H1 (cell line): ENCODE measurements at regions not wholly inside any gene's neighbourhood (a gene's known extent, or its start where the extent isn't known, plus 50 kb on each side); places are given as distances from the start of the nearest gene placed in this dataset.

Experiments used
- CTCF ChIA-PET: fragments of 300-600 bp; sonication (Branson Sonifier 250); formaldehyde crosslinking; loops from one replicate; lab custom pipeline; 2021; ENCODE audit not compliant: partially characterized antibody; lab: Charles Lee
- POLR2A ChIA-PET: fragments of 300-600 bp; sonication (Branson Sonifier 250); formaldehyde crosslinking; loops from one replicate; lab custom pipeline; 2021; ENCODE audit warnings: inconsistent platforms; ENCODE audit not compliant: partially characterized antibody; lab: Charles Lee
- DNase-seq, 2 experiments: peaks; one replicate each; pipeline versions ENCODE4 v3.0.0 to v3.0.0-alpha.2; 2010 to 2022; ENCODE audit warnings: low spot score in 2 of 2, low read depth in 1 of 2, mixed read lengths in 1 of 2
- FAIRE-seq: peaks from 2 replicates; lab custom pipeline; 2011; peaks lifted over from hg19 to GRCh38; lab: Jason Lieb, UNC
- H2AFZ ChIP-seq: 2 replicates; pipeline ENCODE4 v1.8.1; 2012; ENCODE audit warnings: low read length, inconsistent platforms
- H2AK5ac ChIP-seq: 2 replicates; pipeline ENCODE4 v1.6.1; 2013; ENCODE audit warnings: low read depth, low read length
- H2BK120ac ChIP-seq: replicated peaks from 2 replicates; pipeline ENCODE3; 2013; ENCODE audit warnings: low read depth, low read length, inconsistent platforms
- H2BK12ac ChIP-seq: 2 replicates; pipeline ENCODE4 v1.6.1; 2013; ENCODE audit warnings: low read depth, low read length
- H2BK15ac ChIP-seq: 2 replicates; pipeline ENCODE4 v1.6.1; 2013; ENCODE audit warnings: low read length
- H2BK20ac ChIP-seq: 2 replicates; pipeline ENCODE4 v1.6.1; 2013; ENCODE audit warnings: low read length
- H2BK5ac ChIP-seq: 2 replicates; pipeline ENCODE4 v1.6.1; 2013; ENCODE audit warnings: low read depth, low read length
- H3K14ac ChIP-seq: 2 replicates; pipeline ENCODE4 v1.6.1; 2013; ENCODE audit warnings: inconsistent platforms; ENCODE audit not compliant: insufficient read length
- H3K18ac ChIP-seq: 2 replicates; pipeline ENCODE4 v1.6.1; 2013; ENCODE audit warnings: low read length; ENCODE audit errors: extremely low read depth
- H3K23ac ChIP-seq: 2 replicates; pipeline ENCODE4 v1.6.1; 2013; ENCODE audit warnings: inconsistent platforms; ENCODE audit not compliant: insufficient read length
- H3K23me2 ChIP-seq: 2 replicates; pipeline ENCODE4 v1.6.1; 2013; ENCODE audit warnings: low read depth, low read length
- H3K27ac ChIP-seq: 2 replicates; pipeline ENCODE4 v1.6.1; 2011; ENCODE audit warnings: low read depth, low read length, inconsistent platforms
- H3K27me3 ChIP-seq, 4 experiments: replicated peaks in 1 of 4; 1 replicate in 1 of 4; 2 replicates in 3 of 4; pipeline versions ENCODE4 v1.6.1 to v1.8.1; 2011 to 2013; ENCODE audit warnings: low read length in 3 of 4, mild to moderate bottlenecking in 3 of 4, inconsistent platforms in 2 of 4, mixed read lengths in 2 of 4, moderate library complexity in 1 of 4; ENCODE audit not compliant: control insufficient read depth in 3 of 4, insufficient read depth in 3 of 4; ENCODE audit errors: extremely low read depth in 1 of 4
- H3K36me3 ChIP-seq, 4 experiments: 2 replicates each; pipeline versions ENCODE4 v1.6.1 to v1.8.1; 2011 to 2013; ENCODE audit warnings: mild to moderate bottlenecking in 4 of 4, low read length in 3 of 4, moderate library complexity in 2 of 4, control low read depth in 1 of 4, inconsistent platforms in 1 of 4; ENCODE audit not compliant: insufficient read depth in 4 of 4, control insufficient read depth in 2 of 4
- H3K4ac ChIP-seq: replicated peaks from 2 replicates; pipeline ENCODE3; 2013; ENCODE audit warnings: low read length, low read depth, mixed read lengths, inconsistent platforms; ENCODE audit not compliant: insufficient read length
- H3K4me1 ChIP-seq, 4 experiments: replicated peaks in 1 of 4; 1 replicate in 1 of 4; 2 replicates in 3 of 4; pipeline versions ENCODE4 v1.6.1 to v1.8.1; 2011 to 2013; ENCODE audit warnings: low read length in 3 of 4, inconsistent platforms in 2 of 4, mixed read lengths in 1 of 4; ENCODE audit not compliant: insufficient read depth in 4 of 4, control insufficient read depth in 3 of 4
- H3K4me2 ChIP-seq, 2 experiments: 2 replicates each; pipeline versions ENCODE4 v1.6.1 to v1.8.1; 2011 to 2013; ENCODE audit warnings: low read depth in 2 of 2, low read length in 2 of 2, control low read depth in 1 of 2, inconsistent platforms in 1 of 2, mild to moderate bottlenecking in 1 of 2; ENCODE audit not compliant: insufficient read depth in 1 of 2
- H3K4me3 ChIP-seq, 4 experiments: fragments of 200-600, 300-600 bp in 1 of 4; sonication (generic), shearing (Covaris generic), sonication (Bioruptor Twin) in 1 of 4; 2 replicates each; pipeline versions ENCODE4 v1.5.1 to v1.8.1; 2011 to 2016; ENCODE audit warnings: low read length in 4 of 4, low read depth in 3 of 4, control low read depth in 2 of 4, inconsistent platforms in 2 of 4, mild to moderate bottlenecking in 2 of 4, mixed read lengths in 1 of 4, moderate library complexity in 1 of 4; ENCODE audit not compliant: insufficient read depth in 2 of 4; ENCODE audit errors: extremely low read depth in 1 of 4
- H3K56ac ChIP-seq: replicated peaks from 2 replicates; pipeline ENCODE3; 2013; ENCODE audit warnings: low read depth, mild to moderate bottlenecking, mixed read lengths, low read length, inconsistent platforms; ENCODE audit not compliant: insufficient read length
- H3K79me1 ChIP-seq: 2 replicates; pipeline ENCODE4 v1.6.1; 2013; ENCODE audit warnings: low read depth, low read length, control low read depth
- H3K79me2 ChIP-seq, 2 experiments: 2 replicates each; pipeline versions ENCODE4 v1.6.1 to v1.8.1; 2012 to 2013; ENCODE audit warnings: low read length in 2 of 2, mild to moderate bottlenecking in 2 of 2, inconsistent platforms in 1 of 2; ENCODE audit not compliant: insufficient read depth in 2 of 2, control insufficient read depth in 1 of 2
- H3K9ac ChIP-seq, 4 experiments: replicated peaks in 1 of 4; 1 replicate in 1 of 4; 2 replicates in 3 of 4; pipeline versions ENCODE4 v1.6.1 to v1.8.1; 2011 to 2013; ENCODE audit warnings: low read depth in 3 of 4, low read length in 3 of 4, control low read depth in 2 of 4, mild to moderate bottlenecking in 2 of 4, moderate library complexity in 2 of 4, inconsistent platforms in 1 of 4; ENCODE audit errors: extremely low read depth in 1 of 4
- H3K9me3 ChIP-seq, 2 experiments: 2 replicates each; pipeline versions ENCODE4 v1.6.1 to v1.8.1; 2012 to 2013; ENCODE audit warnings: mild to moderate bottlenecking in 2 of 2, moderate library complexity in 2 of 2, control low read depth in 1 of 2, inconsistent platforms in 1 of 2, low read depth in 1 of 2, low read length in 1 of 2, mixed read lengths in 1 of 2; ENCODE audit not compliant: insufficient read depth in 2 of 2
- H4K20me1 ChIP-seq, 2 experiments: replicated peaks in 1 of 2; 2 replicates each; pipeline versions ENCODE3 to v1.8.1; 2011 to 2013; ENCODE audit warnings: inconsistent platforms in 2 of 2, low read length in 2 of 2, mild to moderate bottlenecking in 1 of 2; ENCODE audit not compliant: insufficient read depth in 2 of 2, control insufficient read depth in 1 of 2
- H4K5ac ChIP-seq: 2 replicates; pipeline ENCODE4 v1.6.1; 2013; ENCODE audit warnings: low read length, low read depth, mixed read lengths, inconsistent platforms; ENCODE audit not compliant: insufficient read length
- H4K8ac ChIP-seq: 2 replicates; pipeline ENCODE4 v1.8.0; 2013; ENCODE audit warnings: mild to moderate bottlenecking, moderate library complexity, low read length, inconsistent platforms; ENCODE audit not compliant: insufficient read depth; ENCODE audit errors: extremely low read depth
- H4K91ac ChIP-seq: replicated peaks from 2 replicates; pipeline ENCODE3; 2013; ENCODE audit warnings: low read length, mixed read lengths, inconsistent platforms; ENCODE audit not compliant: insufficient read length
- ASH2L ChIP-seq: fragments of 200-600, 300-600 bp; sonication (generic); IDR thresholded peaks from one replicate; pipeline ENCODE4 v1.7.1; 2017; ENCODE audit warnings: low read length
- BRCA1 ChIP-seq: IDR thresholded peaks from 2 replicates; pipeline ENCODE4 v1.6.1; 2012; ENCODE audit warnings: low read depth, low read length, improper control_type of control experiment
- CREB1 ChIP-seq: IDR thresholded peaks from 2 replicates; pipeline ENCODE4 v1.6.1; 2012; ENCODE audit warnings: inconsistent platforms
- E2F6 ChIP-seq: IDR thresholded peaks from 2 replicates; pipeline ENCODE4 v1.6.1; 2012; ENCODE audit warnings: inconsistent platforms
- EP300 ChIP-seq, 2 experiments: IDR thresholded peaks; 1 replicate in 1 of 2; 2 replicates in 1 of 2; pipeline ENCODE4 v1.6.1; 2011 to 2012; ENCODE audit warnings: low read depth in 2 of 2, low read length in 2 of 2, mild to moderate bottlenecking in 2 of 2, borderline replicate concordance in 1 of 2, inconsistent platforms in 1 of 2, moderate library complexity in 1 of 2
- HDAC6 ChIP-seq: IDR thresholded peaks from one replicate; pipeline ENCODE4 v1.7.1; 2012; ENCODE audit warnings: low read depth, mild to moderate bottlenecking, inconsistent platforms, low read length, moderate library complexity
- JUN ChIP-seq: IDR thresholded peaks from 2 replicates; pipeline ENCODE4 v1.6.1; 2011; ENCODE audit warnings: low read depth, mild to moderate bottlenecking, improper control_type of control experiment, low read length
- NANOG ChIP-seq: IDR thresholded peaks from 2 replicates; pipeline ENCODE4 v1.6.1; 2011; ENCODE audit warnings: low read length, low read depth, mild to moderate bottlenecking, inconsistent platforms; ENCODE audit not compliant: insufficient read depth, poor library complexity, severe bottlenecking
- POLR2A ChIP-seq, 2 experiments: IDR thresholded peaks; 1 replicate in 1 of 2; 2 replicates in 1 of 2; pipeline ENCODE4 v1.6.1; 2011; ENCODE audit warnings: low read depth in 2 of 2, low read length in 2 of 2, mild to moderate bottlenecking in 2 of 2; ENCODE audit errors: control extremely low read depth in 1 of 2
- SAP30 ChIP-seq: fragments of 300-600 bp; sonication (generic); IDR thresholded peaks from 2 replicates; pipeline ENCODE4 v1.7.1; 2012; ENCODE audit warnings: low read length, moderate library complexity, mild to moderate bottlenecking, inconsistent platforms; ENCODE audit not compliant: insufficient read depth, insufficient replicate concordance
- SIX5 ChIP-seq: IDR thresholded peaks from 2 replicates; pipeline ENCODE4 v1.6.1; 2011; ENCODE audit warnings: mild to moderate bottlenecking, low read depth, low read length
- SRF ChIP-seq: IDR thresholded peaks from 2 replicates; pipeline ENCODE4 v1.6.1; 2011; ENCODE audit warnings: mild to moderate bottlenecking, low read depth, low read length, moderate library complexity
- WGBS, 2 experiments: shearing (Covaris generic) in 1 of 2; methylation state at CpG; one replicate each; pipeline versions ENCODE4 v1.1.6 to v1.1.7; 2013 to 2015; ENCODE audit warnings: low lambda C conversion rate in 2 of 2, mixed read lengths in 2 of 2, inconsistent platforms in 1 of 2, low coverage in 1 of 2, missing lambda C conversion rate in 1 of 2; ENCODE audit not compliant: insufficient replicate concordance in 2 of 2, insufficient coverage in 1 of 2, insufficient read length in 1 of 2; ENCODE audit errors: extremely low coverage in 1 of 2, missing lambda C conversion rate in 1 of 2; 5-methylcytosine and 5-hydroxymethylcytosine counted together

- Histone ChIP-seq H2AFZ (no peak overlapping the region), H2BK15ac (no peak overlapping the region), H3K27me3 (no peaks in the 10 kb centered on the region), H3K4ac (no peak overlapping the region), H3K56ac (no peak overlapping the region), H3K18ac (no peak overlapping the region), H3K23ac (no peak overlapping the region), H2BK20ac (no peak overlapping the region), H3K4me3 (no peak overlapping the region), H4K91ac (no peak overlapping the region), H4K5ac (no peak overlapping the region), H3K36me3 (no peaks in the 10 kb centered on the region), H4K20me1 (no peaks in the 10 kb centered on the region), H2BK12ac (no peak overlapping the region), H3K4me1 (no peaks in the 10 kb centered on the region), H2AK5ac (no peak overlapping the region), H3K79me2 (no peaks in the 10 kb centered on the region), H3K4me2 (no peak overlapping the region), H3K23me2 (no peaks in the 10 kb centered on the region), H3K9ac (no peak overlapping the region), H3K14ac (no peak overlapping the region), H3K27ac (no peak overlapping the region), H3K9me3 (no peaks in the 10 kb centered on the region), H2BK5ac (no peak overlapping the region), H2BK120ac (no peak overlapping the region), H4K8ac (no peak overlapping the region), H3K79me1 (no peaks in the 10 kb centered on the region)
- no peak for DNase-seq
- no peak for FAIRE-seq
- ChIA-PET POLR2A (no interaction called here), CTCF (no interaction called here)
- TF ChIP-seq NANOG, result no peak
- TF ChIP-seq JUN, result no peak
- TF ChIP-seq CREB1, result no peak
- TF ChIP-seq POLR2A (IDR thresholded peaks at IDR 0.05; ENCODE audit: control extremely low read depth in 1 of 2, low read depth in 2 of 2, low read length in 2 of 2), result no peak
- TF ChIP-seq SRF, result no peak
- no peak for TF ChIP-seq EP300 (IDR thresholded peaks at IDR 0.05; ENCODE audit: borderline replicate concordance in 1 of 2, low read depth in 2 of 2, low read length in 2 of 2)
- TF ChIP-seq SIX5, result no peak
- TF ChIP-seq E2F6, result no peak
- no peak for TF ChIP-seq SAP30
- no peak for TF ChIP-seq ASH2L
- no peak for TF ChIP-seq HDAC6
- TF ChIP-seq BRCA1, result no peak
- 0% methylated on average over 1 of the region's 1 CpG; no CpG with 5 or more reads in 1 of the 2 experiments for WGBS, 2 experiments
Observed at GRCh38 chr7:12157517-12157916, 53.6 kb upstream of the TMEM106B start.
